BJ (cell line): ENCODE measurements at regions not wholly inside any gene's neighbourhood (a gene's known extent, or its start where the extent isn't known, plus 50 kb on each side); places are given as distances from the start of the nearest gene placed in this dataset.
"Not testable (repeated sequence)": the region's sequence is repeated elsewhere in the genome, so short reads cannot be mapped to it uniquely, and the experiment has no call there.

Experiments used
- CTCF ChIA-PET: fragments of 350-600 bp; formaldehyde crosslinking; extraction: SDS; loops from one replicate; lab custom pipeline; 2021; ENCODE audit warnings: antibody characterized with exemption, inconsistent platforms; lab: Yijun Ruan, JAX
- POLR2A ChIA-PET: fragments of 300-600 bp; sonication (Branson Sonifier 250); formaldehyde crosslinking; extraction: SDS; loops from one replicate; lab custom pipeline; 2021; ENCODE audit warnings: antibody characterized with exemption; lab: Charles Lee
- DNase-seq: peaks from one replicate; pipeline ENCODE4 v3.0.0-alpha.2; 2011; ENCODE audit warnings: low read depth
- H3K27me3 ChIP-seq: 2 replicates; pipeline ENCODE4 v1.6.0; 2011; ENCODE audit warnings: low read length; ENCODE audit not compliant: control insufficient read depth, insufficient read depth
- H3K36me3 ChIP-seq: 2 replicates; pipeline ENCODE4 v1.5.1; 2011; ENCODE audit warnings: low read length; ENCODE audit not compliant: control insufficient read depth, insufficient read depth
- H3K4me3 ChIP-seq: 2 replicates; pipeline ENCODE4 v1.5.1; 2011; ENCODE audit warnings: low read depth, mild to moderate bottlenecking, control low read depth, low read length
- CTCF ChIP-seq: IDR thresholded peaks from 2 replicates; pipeline ENCODE4 v1.5.1; 2011; ENCODE audit warnings: low read depth, mild to moderate bottlenecking, control low read depth, inconsistent platforms, low read length, moderate library complexity; ENCODE audit not compliant: insufficient read depth

DNA sequence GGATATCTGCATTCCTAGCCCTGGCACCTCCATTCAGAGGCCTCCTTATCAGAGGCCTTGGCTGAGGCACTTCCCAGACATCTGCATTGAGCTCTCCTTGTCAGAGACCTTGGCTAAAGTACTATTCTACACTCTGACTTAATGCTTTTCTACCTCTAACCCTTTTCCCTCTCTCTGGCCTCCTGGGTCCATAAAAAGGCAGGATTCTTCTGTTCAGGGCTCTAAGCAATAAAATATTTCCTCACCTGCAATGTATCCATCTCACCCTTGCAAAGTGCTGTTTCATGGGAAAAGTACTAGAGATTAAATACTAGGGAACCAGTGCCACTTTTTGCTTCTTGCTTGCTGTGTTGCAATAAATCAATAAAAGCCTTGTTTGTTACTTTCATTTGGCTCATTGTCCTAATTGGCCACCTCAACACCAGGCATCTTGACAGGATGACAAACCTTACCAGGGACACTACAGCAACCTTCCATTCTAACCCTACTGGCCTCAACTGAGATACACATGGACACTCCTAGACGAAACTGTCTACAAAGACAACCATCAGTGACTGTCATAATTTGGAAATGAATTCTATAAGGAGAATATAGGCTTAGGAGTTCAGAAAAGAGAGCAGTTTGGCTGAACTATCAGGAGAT lies 106.5 kb upstream of the SETMAR start:
- Histone ChIP-seq H3K27me3 (no peaks in the 10 kb centered on the region), H3K36me3 (no peaks in the 10 kb centered on the region), H3K4me3 (no peak overlapping the region)
- no peak for DNase-seq
- ChIA-PET CTCF (no interaction called here), POLR2A (no interaction called here)
- TF ChIP-seq CTCF: no peak

DNA sequence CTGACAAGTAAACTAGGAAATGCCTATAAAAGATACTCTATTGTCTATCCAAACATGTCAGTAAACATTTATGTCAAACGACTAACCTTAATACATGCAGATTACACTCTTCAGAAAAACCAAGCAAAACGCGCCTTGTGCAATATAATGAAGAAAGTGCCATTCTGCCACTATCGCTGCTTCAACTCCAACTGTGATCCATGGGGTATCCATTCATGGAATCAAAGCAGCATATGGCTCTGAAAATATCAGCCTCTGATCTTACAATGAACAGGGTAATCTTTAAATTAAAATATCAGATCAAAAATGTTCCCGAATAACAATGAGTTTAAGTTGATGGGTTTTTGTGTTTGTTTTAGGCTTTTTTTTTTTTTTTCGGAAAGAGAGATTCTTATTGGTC lies 105.5 kb upstream of the SETMAR start:
- no peak overlapping the region for H3K4me3 ChIP-seq
- no peaks in the 10 kb centered on the region for H3K36me3 ChIP-seq
- no peaks in the 10 kb centered on the region for H3K27me3 ChIP-seq
- ChIA-PET POLR2A (no interaction called here), CTCF (no interaction called here)
- TF ChIP-seq CTCF: no peak
- no peak for DNase-seq

DNA sequence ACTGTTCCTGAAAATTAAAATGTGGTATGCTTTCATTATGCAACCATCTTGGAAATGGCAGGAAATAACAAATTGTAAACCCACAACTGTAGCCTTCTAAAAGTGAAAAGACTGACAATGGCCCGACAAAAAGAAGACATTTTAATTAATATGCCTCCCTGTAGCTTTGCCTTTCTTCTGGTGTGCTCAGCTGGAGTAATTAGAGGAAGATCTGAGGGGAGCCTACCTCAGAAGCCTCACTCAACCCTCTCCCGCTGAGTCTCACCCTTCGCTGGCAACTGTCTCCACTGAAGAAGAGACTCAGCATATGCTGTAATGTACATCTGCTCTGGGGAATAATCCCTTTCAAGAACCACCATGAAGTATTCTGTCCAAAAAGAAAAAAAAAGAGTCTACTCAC lies 104.7 kb upstream of the SETMAR start:
- CTCF ChIA-PET: interaction anchor here (0.7 kb wide), 1 partner anchor 1864 kb away, joined by 3 read pairs; no protein-coding TSS in a partner anchor

GRCh38 chr3:4204776-4205175 lies 98.4 kb upstream of the SETMAR start:
- H3K36me3 ChIP-seq, DNase-seq, H3K4me3 ChIP-seq, CTCF ChIA-PET, H3K27me3 ChIP-seq, POLR2A ChIA-PET: not testable (repeated sequence)

More for the DNA sequence above, 104.7 kb upstream of the SETMAR start:
- TF ChIP-seq CTCF: no peak
- Histone ChIP-seq H3K4me3 (no peak overlapping the region), H3K27me3 (no peaks in the 10 kb centered on the region), H3K36me3 (no peaks in the 10 kb centered on the region)
- no peak for DNase-seq
- POLR2A ChIA-PET: no interaction called here

DNA sequence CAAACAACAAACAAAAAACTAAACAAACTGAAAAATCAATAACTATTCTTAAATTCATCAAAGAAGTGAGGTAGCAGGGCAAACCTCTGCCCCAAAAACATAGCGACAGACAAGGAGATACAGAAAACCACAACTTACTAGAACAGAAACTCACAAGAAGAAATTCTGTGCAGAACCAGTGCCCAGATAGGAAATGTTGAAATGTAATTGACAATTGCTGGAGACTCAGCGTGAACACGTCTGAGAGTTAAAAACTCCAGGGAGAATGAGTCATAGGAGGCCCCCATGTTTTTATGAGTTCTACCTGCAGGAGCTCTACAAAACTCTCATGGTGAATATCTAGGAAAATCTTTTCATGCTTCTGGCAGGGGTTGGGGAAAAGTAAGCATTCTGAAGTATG lies 95.5 kb upstream of the SETMAR start:
- POLR2A ChIA-PET: interaction anchor here (0.6 kb wide), 1 partner anchor 937 kb away, joined by 5 read pairs; no protein-coding TSS in a partner anchor
- no peak for DNase-seq
- Histone ChIP-seq H3K36me3 (no peaks in the 10 kb centered on the region), H3K4me3 (no peak overlapping the region), H3K27me3 (no peaks in the 10 kb centered on the region)
- CTCF ChIA-PET: no interaction called here
- TF ChIP-seq CTCF: no peak

GRCh38 chr3:4208556-4208955 lies 94.6 kb upstream of the SETMAR start:
- Histone ChIP-seq H3K36me3 (no peaks in the 10 kb centered on the region), H3K27me3 (no peaks in the 10 kb centered on the region), H3K4me3 (no peak overlapping the region)
- no peak for DNase-seq
- ChIA-PET CTCF (interaction anchor here (0.7 kb wide), 1 partner anchor 847 kb away, joined by 5 read pairs; no protein-coding TSS in a partner anchor), POLR2A (no interaction called here)
- no peak for TF ChIP-seq CTCF
